ENCODE measurements at regions not wholly inside any gene's neighbourhood (a gene's known extent, or its start where the extent isn't known, plus 50 kb on each side); places are given as distances from the start of the nearest gene placed in this dataset.

GRCh38 chrX:39822133-39822748, 275.5 kb downstream of the BCOR start:
- no peaks in the 10 kb centered on the region for H3K9me2 ChIP-seq (ENCODE audit: insufficient read depth)
- H3K27ac ChIP-seq (ENCODE audit: low read depth, low read length), result no peak overlapping the region
- H3K4me1 ChIP-seq (ENCODE audit: control insufficient read depth in 1 of 2, insufficient read depth in 2 of 2, low read length in 2 of 2), result no peaks in the 10 kb centered on the region
- H3K27me3 ChIP-seq (ENCODE audit: insufficient read depth, low read length), result no peaks in the 10 kb centered on the region
- DNase-seq (ENCODE audit: low read depth, low spot score) (no peak), ATAC-seq (no peak)
- intact Hi-C loops (cut with micrococcal nuclease), result no loop called here
- H3K36me3 ChIP-seq (ENCODE audit: control insufficient read depth in 1 of 2, insufficient read depth in 2 of 2, low read length in 2 of 2), result no peaks in the 10 kb centered on the region
- ChIA-PET RAD21 (ENCODE audit: low non-redundant PET in 1 of 2, low total read pairs in 2 of 2, uncharacterized antibody in 2 of 2, unreplicated experiment in 2 of 2) (no interaction called here), CTCF (no interaction called here), POLR2A (no interaction called here)
- no peaks in the 10 kb centered on the region for H4K20me1 ChIP-seq (ENCODE audit: insufficient read depth)
- H3K9ac ChIP-seq (ENCODE audit: low read length), result no peak overlapping the region
- TF ChIP-seq YY1 (IDR thresholded peaks at IDR 0.05; ENCODE audit: extremely low read depth, insufficient replicate concordance, low read depth, low read length) (no peak), REST (IDR thresholded peaks at IDR 0.05; ENCODE audit: low read depth) (no peak), EZH2phosphoT487 (IDR thresholded peaks at IDR 0.05; ENCODE audit: borderline replicate concordance) (no peak), FOSL1 (IDR thresholded peaks at IDR 0.05; ENCODE audit: low read depth) (no peak), EZH2 (IDR thresholded peaks at IDR 0.05) (no peak), ZFX (IDR thresholded peaks at IDR 0.05) (no peak), EGR1 (IDR thresholded peaks at IDR 0.05; ENCODE audit: low read depth) (no peak), RAD21 (IDR thresholded peaks at IDR 0.05; ENCODE audit: low read depth) (no peak), JUND (IDR thresholded peaks at IDR 0.05) (no peak), POLR2A (IDR thresholded peaks at IDR 0.05; ENCODE audit: borderline replicate concordance, extremely low read depth, insufficient read depth, insufficient read length) (no peak), ZBTB33 (IDR thresholded peaks at IDR 0.05; ENCODE audit: extremely low read depth, insufficient replicate concordance, low read length) (no peak), SP1 (IDR thresholded peaks at IDR 0.05; ENCODE audit: low read depth) (no peak), POLR2AphosphoS5 (IDR thresholded peaks at IDR 0.05; ENCODE audit: low read depth, low read length) (no peak), CBX3 (IDR thresholded peaks at IDR 0.05; ENCODE audit: low read depth) (no peak), SRF (IDR thresholded peaks at IDR 0.05; ENCODE audit: low read depth) (no peak), ELF1 (IDR thresholded peaks at IDR 0.05; ENCODE audit: borderline replicate concordance, low read depth) (no peak)
- TF ChIP-seq, protein P1, sequence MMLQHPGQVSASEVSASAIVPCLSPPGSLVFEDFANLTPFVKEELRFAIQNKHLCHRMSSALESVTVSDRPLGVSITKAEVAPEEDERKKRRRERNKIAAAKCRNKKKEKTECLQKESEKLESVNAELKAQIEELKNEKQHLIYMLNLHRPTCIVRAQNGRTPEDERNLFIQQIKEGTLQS (IDR thresholded peaks at IDR 0.05), result no peak
- TF ChIP-seq, protein P2, sequence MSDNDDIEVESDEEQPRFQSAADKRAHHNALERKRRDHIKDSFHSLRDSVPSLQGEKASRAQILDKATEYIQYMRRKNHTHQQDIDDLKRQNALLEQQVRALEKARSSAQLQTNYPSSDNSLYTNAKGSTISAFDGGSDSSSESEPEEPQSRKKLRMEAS (IDR thresholded peaks at IDR 0.05), result no peak
- TF ChIP-seq, protein P3, sequence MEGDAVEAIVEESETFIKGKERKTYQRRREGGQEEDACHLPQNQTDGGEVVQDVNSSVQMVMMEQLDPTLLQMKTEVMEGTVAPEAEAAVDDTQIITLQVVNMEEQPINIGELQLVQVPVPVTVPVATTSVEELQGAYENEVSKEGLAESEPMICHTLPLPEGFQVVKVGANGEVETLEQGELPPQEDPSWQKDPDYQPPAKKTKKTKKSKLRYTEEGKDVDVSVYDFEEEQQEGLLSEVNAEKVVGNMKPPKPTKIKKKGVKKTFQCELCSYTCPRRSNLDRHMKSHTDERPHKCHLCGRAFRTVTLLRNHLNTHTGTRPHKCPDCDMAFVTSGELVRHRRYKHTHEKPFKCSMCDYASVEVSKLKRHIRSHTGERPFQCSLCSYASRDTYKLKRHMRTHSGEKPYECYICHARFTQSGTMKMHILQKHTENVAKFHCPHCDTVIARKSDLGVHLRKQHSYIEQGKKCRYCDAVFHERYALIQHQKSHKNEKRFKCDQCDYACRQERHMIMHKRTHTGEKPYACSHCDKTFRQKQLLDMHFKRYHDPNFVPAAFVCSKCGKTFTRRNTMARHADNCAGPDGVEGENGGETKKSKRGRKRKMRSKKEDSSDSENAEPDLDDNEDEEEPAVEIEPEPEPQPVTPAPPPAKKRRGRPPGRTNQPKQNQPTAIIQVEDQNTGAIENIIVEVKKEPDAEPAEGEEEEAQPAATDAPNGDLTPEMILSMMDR (IDR thresholded peaks at IDR 0.05 in 2 of 3, conservative IDR thresholded peaks at IDR 0.05 in 1 of 3; ENCODE audit: borderline replicate concordance in 1 of 3, insufficient read depth in 1 of 3, low read depth in 2 of 3, low read length in 2 of 3), result no peak
- BruUV-seq (replicated peaks), result no TSS peak
- no peaks in the 10 kb centered on the region for H3K79me2 ChIP-seq (ENCODE audit: insufficient read depth, low read length)
- no peak overlapping the region for H2AFZ ChIP-seq (ENCODE audit: low read depth, low read length, poor library complexity, severe bottlenecking)
- no peak overlapping the region for H3K4me2 ChIP-seq (ENCODE audit: low read length)
- H3K9me3 ChIP-seq (ENCODE audit: control insufficient read depth in 1 of 2, insufficient read depth in 1 of 2, low read depth in 1 of 2, low read length in 2 of 2), result no peaks in the 10 kb centered on the region
- H3K4me3 ChIP-seq (replicated peaks in 1 of 2; ENCODE audit: low read depth in 1 of 2, low read length in 2 of 2), result no peak overlapping the region

All from HCT116 (cell line).